ENCODE measurements at regions not wholly inside any gene's neighbourhood (a gene's known extent, or its start where the extent isn't known, plus 50 kb on each side); places are given as distances from the start of the nearest gene placed in this dataset.
"Not testable (repeated sequence)": the region's sequence is repeated elsewhere in the genome, so short reads cannot be mapped to it uniquely, and the experiment has no call there.

- POLR2A ChIA-PET, CTCF ChIA-PET, H3K4me1 Mint-ChIP-seq: not testable (repeated sequence)
Measured at GRCh38 chr4:49320725-49321410, 334.8 kb downstream of the CWH43 start.

GRCh38 chr4:49321511-49322300 is 335.6 kb downstream of the CWH43 start:
- H3K4me3 ChIP-seq (ENCODE audit: control insufficient read depth in 1 of 2, extremely low read depth in 1 of 2, low read length in 1 of 2); H3K27me3 Mint-ChIP-seq; H3K4me1 ChIP-seq (ENCODE audit: control insufficient read depth in 1 of 2, extremely low read depth in 1 of 2, insufficient read depth in 2 of 2, low read length in 2 of 2); POLR2A ChIA-PET; ATAC-seq (replicated peaks in 1 of 4); H3K9me3 ChIP-seq; H3K36me3 ChIP-seq (ENCODE audit: control insufficient read depth in 2 of 2, extremely low read depth in 1 of 2, insufficient read depth in 1 of 2, low read length in 1 of 2); CTCF ChIA-PET; H3K27ac ChIP-seq (ENCODE audit: low read length); H3K27me3 ChIP-seq (replicated peaks in 1 of 2; ENCODE audit: control insufficient read depth in 2 of 2, extremely low read depth in 1 of 2, insufficient read depth in 2 of 2, low read length in 1 of 2); H3K27ac Mint-ChIP-seq; H3K4me3 Mint-ChIP-seq; H3K4me1 Mint-ChIP-seq; H3K36me3 Mint-ChIP-seq; DNase-seq: not testable (repeated sequence)
- H3K9me3 Mint-ChIP-seq: peaks cover 6 to 22% (median 13%) of the 10 kb centered on the region in 3 donors
- WGBS (ENCODE audit: insufficient coverage): 78% methylated on average over 4 of the region's 12 CpGs

More at GRCh38 chr4:49320725-49321410, 334.8 kb downstream of the CWH43 start:
- H3K27me3 Mint-ChIP-seq; DNase-seq; H3K4me3 Mint-ChIP-seq; H3K4me1 ChIP-seq (ENCODE audit: control insufficient read depth in 1 of 2, extremely low read depth in 1 of 2, insufficient read depth in 2 of 2, low read length in 2 of 2); H3K4me3 ChIP-seq (ENCODE audit: control insufficient read depth in 1 of 2, extremely low read depth in 1 of 2, low read length in 1 of 2); H3K9me3 ChIP-seq; H3K27ac Mint-ChIP-seq; H3K36me3 Mint-ChIP-seq; ATAC-seq (replicated peaks in 1 of 4); H3K27me3 ChIP-seq (replicated peaks in 1 of 2; ENCODE audit: control insufficient read depth in 2 of 2, extremely low read depth in 1 of 2, insufficient read depth in 2 of 2, low read length in 1 of 2); H3K36me3 ChIP-seq (ENCODE audit: control insufficient read depth in 2 of 2, extremely low read depth in 1 of 2, insufficient read depth in 1 of 2, low read length in 1 of 2); H3K27ac ChIP-seq (ENCODE audit: low read length): not testable (repeated sequence)
- peaks cover 11 to 22% (median 13%) of the 10 kb centered on the region in 3 donors for H3K9me3 Mint-ChIP-seq
- 100% methylated on average over 1 of the region's 24 CpGs for WGBS (ENCODE audit: insufficient coverage)

- H3K4me1 Mint-ChIP-seq; H3K4me3 Mint-ChIP-seq; CTCF ChIA-PET; POLR2A ChIA-PET; H3K9me3 ChIP-seq; H3K27ac Mint-ChIP-seq; H3K27ac ChIP-seq (ENCODE audit: low read length); ATAC-seq (replicated peaks in 1 of 4); H3K27me3 Mint-ChIP-seq; H3K4me1 ChIP-seq (ENCODE audit: control insufficient read depth in 1 of 2, extremely low read depth in 1 of 2, insufficient read depth in 2 of 2, low read length in 2 of 2); H3K36me3 ChIP-seq (ENCODE audit: control insufficient read depth in 2 of 2, extremely low read depth in 1 of 2, insufficient read depth in 1 of 2, low read length in 1 of 2); H3K27me3 ChIP-seq (replicated peaks in 1 of 2; ENCODE audit: control insufficient read depth in 2 of 2, extremely low read depth in 1 of 2, insufficient read depth in 2 of 2, low read length in 1 of 2); H3K36me3 Mint-ChIP-seq; H3K4me3 ChIP-seq (ENCODE audit: control insufficient read depth in 1 of 2, extremely low read depth in 1 of 2, low read length in 1 of 2): not testable (repeated sequence)
- peak in 3 of 35 experiments; percentile 4 to 35 (median 33) for DNase-seq
- H3K9me3 Mint-ChIP-seq: peaks cover 6 to 22% (median 13%) of the 10 kb centered on the region in 3 donors
- WGBS (ENCODE audit: insufficient coverage): 79% methylated on average over 22 of the region's 22 CpGs
Measured at GRCh38 chr4:49322610-49323572, 336.8 kb downstream of the CWH43 start.

- ATAC-seq (replicated peaks in 1 of 4); DNase-seq; H3K4me1 Mint-ChIP-seq; H3K4me3 Mint-ChIP-seq; CTCF ChIA-PET; H3K27ac Mint-ChIP-seq; H3K27ac ChIP-seq (ENCODE audit: low read length); H3K27me3 ChIP-seq (replicated peaks in 1 of 2; ENCODE audit: control insufficient read depth in 2 of 2, extremely low read depth in 1 of 2, insufficient read depth in 2 of 2, low read length in 1 of 2); POLR2A ChIA-PET; H3K36me3 ChIP-seq (ENCODE audit: control insufficient read depth in 2 of 2, extremely low read depth in 1 of 2, insufficient read depth in 1 of 2, low read length in 1 of 2); H3K4me1 ChIP-seq (ENCODE audit: control insufficient read depth in 1 of 2, extremely low read depth in 1 of 2, insufficient read depth in 2 of 2, low read length in 2 of 2); H3K27me3 Mint-ChIP-seq; H3K4me3 ChIP-seq (ENCODE audit: control insufficient read depth in 1 of 2, extremely low read depth in 1 of 2, low read length in 1 of 2); H3K9me3 ChIP-seq; H3K36me3 Mint-ChIP-seq: not testable (repeated sequence)
- WGBS (ENCODE audit: insufficient coverage): 100% methylated on average over 2 of the region's 10 CpGs
- peaks cover 6 to 22% (median 13%) of the 10 kb centered on the region in 3 donors for H3K9me3 Mint-ChIP-seq
Measured at GRCh38 chr4:49323573-49323940, 337.5 kb downstream of the CWH43 start.

All from T-cell (primary cell).